ENCODE measurements at regions not wholly inside any gene's neighbourhood (a gene's known extent, or its start where the extent isn't known, plus 50 kb on each side); places are given as distances from the start of the nearest gene placed in this dataset.

- TF ChIP-seq CTCF (IDR thresholded peaks at IDR 0.05 in 4 of 5, conservative IDR thresholded peaks at IDR 0.05 in 1 of 5) (no peak), POLR2A (IDR thresholded peaks at IDR 0.05) (no peak)
Measured at GRCh38 chr2:18949871-18950270, 360.5 kb upstream of the NT5C1B start.
